ENCODE measurements at regions not wholly inside any gene's neighbourhood (a gene's known extent, or its start where the extent isn't known, plus 50 kb on each side); places are given as distances from the start of the nearest gene placed in this dataset.
"Not testable (repeated sequence)": the region's sequence is repeated elsewhere in the genome, so short reads cannot be mapped to it uniquely, and the experiment has no call there.

GRCh38 chr5:60488466-60489130, 211.4 kb downstream of the DEPDC1B start:
- no peak for DNase-seq (ENCODE audit: low read depth)

DNA sequence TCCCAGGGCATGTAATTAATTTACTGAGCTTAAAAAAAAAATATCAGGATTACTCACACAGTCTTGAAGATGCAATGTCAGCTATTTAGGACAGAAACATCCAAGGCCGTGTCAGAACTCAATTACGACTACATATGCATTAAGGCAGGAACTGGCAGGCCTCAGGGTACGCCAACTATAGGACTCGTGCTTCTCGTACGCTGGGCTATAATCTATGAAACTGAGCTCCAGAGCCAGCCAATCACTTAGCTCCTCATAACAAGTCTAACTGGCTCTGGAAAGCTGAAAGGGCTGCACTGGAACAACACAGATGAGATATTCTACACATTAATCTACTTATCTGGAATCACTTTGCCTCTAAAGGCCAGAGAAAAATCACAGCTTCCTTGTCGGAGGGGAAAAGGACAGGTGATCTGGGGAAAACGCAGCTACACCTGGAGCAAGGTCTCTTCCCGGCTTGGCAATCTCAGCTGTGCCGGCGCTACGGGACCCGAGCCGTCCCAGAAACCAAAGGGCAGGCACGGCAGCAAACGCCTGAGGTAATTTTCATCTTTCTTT, 212.0 kb downstream of the DEPDC1B start:
- no peak for DNase-seq (ENCODE audit: low read depth)

GRCh38 chr5:60487476-60487875, 212.5 kb downstream of the DEPDC1B start:
- DNase-seq (ENCODE audit: low read depth) = no peak

DNA sequence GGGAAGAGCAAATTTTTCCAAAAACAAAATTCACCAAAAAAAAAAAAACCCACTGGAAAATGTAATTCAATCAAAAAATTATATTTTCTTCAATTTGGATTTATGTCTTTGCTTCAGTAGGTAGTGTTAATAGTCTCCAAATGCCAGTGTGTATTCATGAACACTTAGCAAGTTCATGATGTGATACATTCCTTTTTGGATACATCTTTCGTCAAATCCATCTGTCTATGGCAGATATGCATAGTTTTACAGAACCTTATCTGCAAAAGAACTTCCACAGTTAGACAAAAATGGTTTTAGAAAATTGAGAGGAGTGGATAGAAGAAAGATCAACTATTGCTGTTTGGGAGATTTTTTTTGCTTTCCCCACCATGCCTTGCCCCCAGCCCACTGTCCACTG, 214.6 kb downstream of the DEPDC1B start:
- no peak for DNase-seq (ENCODE audit: low read depth)

DNA sequence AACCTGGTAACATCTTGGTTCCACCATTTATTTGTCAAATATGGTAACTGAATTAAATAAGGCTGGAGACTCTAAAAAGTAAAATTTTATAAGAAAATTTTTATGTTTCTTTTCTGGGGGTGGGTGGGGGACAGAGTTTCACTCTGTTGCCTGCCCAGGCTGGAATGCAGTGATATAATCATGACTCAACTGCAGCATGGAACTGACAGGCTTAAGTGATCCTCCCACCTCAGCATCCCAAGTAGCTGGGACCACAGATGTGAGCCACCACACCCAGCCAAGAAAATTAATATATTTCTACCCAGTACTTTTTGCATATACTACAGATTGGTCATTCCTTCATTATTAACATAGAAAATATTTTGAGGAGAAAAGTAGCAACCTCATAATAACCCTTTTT, 216.9 kb downstream of the DEPDC1B start:
- no peak for DNase-seq (ENCODE audit: low read depth)

DNA sequence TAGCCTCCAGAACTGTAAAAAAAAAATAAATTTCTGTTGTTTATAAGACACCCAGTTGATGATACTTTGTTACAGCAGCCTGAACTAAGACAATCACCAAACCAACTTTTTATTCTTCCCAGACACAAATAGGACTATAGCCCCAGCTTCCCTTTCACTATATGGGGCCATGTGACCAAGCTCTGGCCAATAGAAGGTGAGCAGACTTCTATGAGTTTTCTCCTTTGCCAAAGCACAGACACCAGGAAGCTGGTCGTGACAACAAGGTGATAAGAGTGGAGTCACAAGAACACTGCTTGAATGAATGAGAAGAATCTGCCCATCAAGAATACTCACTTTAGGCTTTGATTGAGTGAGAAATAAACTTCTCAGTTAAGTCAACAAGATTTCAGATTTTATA, 217.7 kb downstream of the DEPDC1B start:
- no peak for DNase-seq (ENCODE audit: low read depth)

DNA sequence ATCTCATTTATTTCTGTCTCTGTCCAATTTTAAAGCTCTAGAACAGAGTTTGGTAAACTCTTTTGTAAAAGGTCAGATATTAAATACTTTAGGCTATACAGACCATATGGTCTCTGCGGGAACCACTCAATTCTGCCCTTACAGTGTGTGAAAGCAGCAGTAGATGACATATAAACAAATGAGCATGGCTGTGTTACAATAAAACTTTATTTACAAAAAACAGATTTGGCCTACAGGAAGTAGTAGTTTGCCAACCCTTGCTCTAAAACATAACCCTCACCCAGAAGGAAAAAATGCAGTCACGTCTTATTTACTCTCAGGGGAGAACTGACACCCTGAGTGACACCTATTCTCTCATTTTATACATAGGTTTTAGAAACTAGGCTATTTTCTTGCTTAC, 220.4 kb downstream of the DEPDC1B start:
- DNase-seq (ENCODE audit: low read depth) = no peak

GRCh38 chr5:60477849-60478248, 222.1 kb downstream of the DEPDC1B start:
- no peak for DNase-seq (ENCODE audit: low read depth)

DNA sequence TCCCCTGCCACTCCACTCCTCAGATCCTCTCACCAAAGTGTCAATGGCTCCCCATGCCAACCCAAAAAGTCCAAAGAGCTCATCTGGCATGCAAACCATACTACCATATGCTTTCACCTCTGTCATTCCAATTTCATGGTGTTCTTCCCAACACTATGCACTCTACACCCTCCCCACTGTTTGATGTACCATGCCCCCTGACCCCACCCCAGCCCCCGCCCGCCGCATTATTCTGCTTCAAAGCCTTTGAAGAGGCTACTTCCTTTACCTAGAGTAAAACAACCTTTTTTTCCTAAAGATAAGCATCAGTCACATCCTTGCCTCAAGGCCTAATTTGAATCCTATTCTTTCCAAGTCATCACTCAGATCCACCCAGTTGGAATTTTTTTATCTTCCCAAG, 226.3 kb downstream of the DEPDC1B start:
- no peak for DNase-seq (ENCODE audit: low read depth)

- not testable (repeated sequence) for DNase-seq (ENCODE audit: low read depth)
Observed at GRCh38 chr5:60473027-60473426, 226.9 kb downstream of the DEPDC1B start.

DNA sequence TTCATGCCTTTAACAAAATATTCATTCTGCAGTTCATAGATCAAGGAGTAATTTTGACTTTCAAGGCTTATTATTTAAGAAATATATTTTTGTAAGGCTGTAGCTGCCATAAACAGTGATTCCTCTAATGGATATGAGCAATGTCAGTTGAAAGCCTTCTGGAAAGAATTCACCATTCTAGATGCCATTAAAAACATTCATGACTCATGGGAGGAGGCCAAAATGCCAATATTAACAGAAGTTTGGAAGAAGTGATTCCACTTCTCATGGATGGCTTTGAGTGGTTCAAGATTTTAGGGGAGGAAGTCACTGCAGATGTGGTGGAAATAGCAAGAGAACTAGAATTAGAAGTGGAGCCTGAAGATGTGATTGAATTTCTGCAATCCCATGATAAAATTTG, 229.1 kb downstream of the DEPDC1B start:
- DNase-seq (ENCODE audit: low read depth) = no peak

DNA sequence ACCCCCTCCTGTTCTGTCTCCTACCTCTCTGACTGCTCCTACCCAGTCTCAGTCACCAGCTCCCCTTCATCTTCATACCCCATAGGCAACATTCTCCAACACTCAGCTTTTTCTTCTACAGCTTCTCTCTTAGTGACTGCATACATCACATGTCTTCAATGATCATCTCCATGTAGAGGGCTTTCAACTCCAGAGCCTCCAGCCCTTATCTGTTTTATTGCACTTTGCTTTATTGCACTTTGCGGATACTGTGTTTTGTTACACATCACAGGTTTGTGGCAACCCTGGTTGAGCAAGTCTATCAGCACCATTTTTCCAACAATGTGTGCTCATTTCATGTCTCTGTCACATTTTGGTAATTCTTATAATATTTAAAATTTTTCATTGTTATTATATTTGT, 230.7 kb downstream of the DEPDC1B start:
- DNase-seq (ENCODE audit: low read depth) = no peak

- DNase-seq (ENCODE audit: low read depth) = peak; percentile 62
Observed at GRCh38 chr5:60463179-60463868, 236.6 kb downstream of the DEPDC1B start.

DNA sequence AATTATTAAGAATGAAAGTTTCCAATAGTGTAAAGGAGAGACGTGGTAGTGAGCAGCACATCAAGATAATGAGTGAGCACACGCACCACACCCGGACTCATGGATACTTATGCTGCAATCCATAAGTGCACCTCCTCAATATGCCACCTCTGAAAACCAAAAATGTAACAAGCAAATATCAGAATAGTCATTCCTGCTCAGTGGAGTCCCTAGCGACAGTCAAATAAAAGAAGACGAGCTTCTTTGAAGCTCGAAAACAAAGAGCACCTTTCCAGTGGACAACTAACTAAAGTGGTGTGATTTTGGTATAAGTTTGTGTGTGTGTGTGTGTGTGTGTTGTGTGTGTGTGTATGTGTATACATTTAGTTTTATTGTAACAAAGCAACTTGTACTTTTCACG, 241.3 kb downstream of the DEPDC1B start:
- no peak for DNase-seq (ENCODE audit: low read depth)

GRCh38 chr5:60457233-60457632, 242.7 kb downstream of the DEPDC1B start:
- no peak for DNase-seq (ENCODE audit: low read depth)

DNA sequence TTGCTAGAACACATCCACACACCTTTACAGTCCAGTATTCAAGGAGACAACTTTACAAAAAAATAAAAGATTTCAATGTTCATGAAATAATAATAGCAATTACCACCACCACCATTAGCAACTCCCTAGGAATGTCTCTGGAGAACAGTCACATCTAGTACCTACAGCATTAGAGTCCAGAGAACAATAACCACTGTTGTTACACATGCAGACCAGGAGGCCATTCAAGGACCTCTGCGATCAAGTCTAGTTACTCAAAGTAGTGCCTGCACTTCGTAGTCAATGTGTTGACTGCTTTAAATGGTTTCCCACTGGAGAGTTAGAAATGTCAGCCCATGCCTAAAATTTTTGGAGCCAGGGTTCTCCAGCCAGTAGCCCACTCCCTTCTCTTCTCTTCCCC, 244.4 kb downstream of the DEPDC1B start:
- DNase-seq (ENCODE audit: low read depth) = no peak

DNA sequence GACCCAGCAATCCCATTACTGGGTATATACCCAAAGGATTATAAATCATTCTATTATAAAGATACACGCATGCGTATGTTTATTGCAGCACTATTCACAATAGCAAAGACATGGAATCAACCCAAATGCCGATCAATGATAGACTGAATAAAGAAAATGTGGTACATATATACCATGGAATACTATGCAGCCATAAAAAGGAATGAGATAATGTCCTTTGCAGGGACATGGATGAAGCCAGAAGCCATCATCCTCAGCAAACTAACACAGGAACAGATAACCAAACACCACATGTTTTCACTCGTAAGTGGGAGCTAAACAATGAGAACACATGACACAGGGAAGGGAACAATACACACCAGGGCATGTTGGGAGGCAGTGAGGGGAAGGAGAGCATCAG, 245.7 kb downstream of the DEPDC1B start:
- not testable (repeated sequence) for DNase-seq (ENCODE audit: low read depth)

DNA sequence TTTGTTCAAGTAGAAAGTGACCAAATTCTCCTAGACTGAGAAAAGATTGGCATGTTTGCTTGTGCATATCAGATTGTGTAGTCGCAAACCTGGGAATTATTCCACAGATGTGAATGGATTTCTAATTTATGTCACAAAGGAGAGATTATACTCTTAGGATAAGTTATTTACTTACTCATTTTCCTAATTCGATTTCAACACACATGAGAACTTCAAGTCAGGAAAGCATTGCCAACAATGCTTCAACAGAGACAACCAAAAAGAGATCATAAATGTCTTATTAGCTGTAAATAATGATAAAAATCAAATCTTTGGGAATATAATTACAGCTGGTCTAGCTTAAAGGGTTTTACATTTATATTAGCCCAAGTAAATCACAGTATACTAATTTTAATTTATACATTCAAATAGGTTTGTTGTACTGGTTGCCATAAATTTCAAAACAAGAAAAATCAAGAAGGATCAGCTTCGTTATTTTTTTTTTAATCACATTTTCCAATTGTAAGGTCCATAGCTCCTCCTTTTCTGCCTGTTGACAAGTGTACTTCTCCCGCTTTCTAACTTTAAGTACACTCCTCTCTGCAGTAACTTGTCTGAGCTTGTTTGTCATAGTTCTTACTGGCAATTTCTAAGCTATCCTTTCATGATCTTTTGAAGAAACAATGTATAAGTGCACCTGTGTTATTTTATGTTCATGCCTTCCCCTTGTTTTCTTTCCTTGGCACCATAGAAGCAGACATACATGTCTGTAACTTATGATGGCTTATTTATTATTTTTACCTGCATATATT, 246.6 kb downstream of the DEPDC1B start:
- no peak for DNase-seq (ENCODE audit: low read depth)

DNA sequence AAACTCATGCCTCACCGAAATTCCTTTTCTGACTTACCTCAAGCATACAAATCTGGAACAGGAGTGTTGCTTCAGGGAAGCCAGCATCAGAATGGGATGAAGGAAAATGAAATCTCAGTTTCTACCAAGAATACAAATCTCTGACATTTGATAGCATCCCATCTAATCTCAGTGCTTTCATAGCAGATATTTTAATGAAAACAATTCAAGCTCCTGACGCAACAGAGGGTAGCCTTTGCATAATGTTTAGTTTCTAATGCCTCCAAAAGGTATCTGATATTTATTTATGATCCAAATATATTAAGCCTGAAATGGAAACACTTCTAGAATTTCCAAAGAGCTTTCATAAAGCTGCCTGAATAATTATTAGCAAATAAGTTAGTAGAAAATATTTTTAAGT, 251.4 kb downstream of the DEPDC1B start:
- no peak for DNase-seq (ENCODE audit: low read depth)

DNA sequence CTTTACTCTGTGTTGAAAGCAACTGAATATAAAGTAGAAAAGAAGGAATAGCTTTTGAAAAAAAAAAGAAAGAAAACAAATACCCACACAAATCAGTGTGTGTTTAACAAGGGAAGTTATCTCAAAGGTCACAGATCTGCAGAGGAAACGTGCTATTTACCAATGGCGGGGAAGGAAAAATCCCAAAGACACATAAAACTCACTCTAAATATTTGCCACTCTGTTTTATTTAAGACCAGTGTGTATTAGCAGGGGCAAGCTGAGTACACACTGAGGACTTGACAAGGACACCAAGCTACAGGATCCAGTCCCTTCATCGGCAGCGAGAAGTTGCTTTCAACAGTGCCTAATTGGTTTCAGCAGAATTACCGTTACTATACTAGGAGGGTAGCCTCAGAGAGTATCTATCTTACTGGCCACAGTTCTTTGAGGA, 252.5 kb downstream of the DEPDC1B start:
- no peak for DNase-seq (ENCODE audit: low read depth)

GRCh38 chr5:60446917-60447316, 253.0 kb downstream of the DEPDC1B start:
- no peak for DNase-seq (ENCODE audit: low read depth)

DNA sequence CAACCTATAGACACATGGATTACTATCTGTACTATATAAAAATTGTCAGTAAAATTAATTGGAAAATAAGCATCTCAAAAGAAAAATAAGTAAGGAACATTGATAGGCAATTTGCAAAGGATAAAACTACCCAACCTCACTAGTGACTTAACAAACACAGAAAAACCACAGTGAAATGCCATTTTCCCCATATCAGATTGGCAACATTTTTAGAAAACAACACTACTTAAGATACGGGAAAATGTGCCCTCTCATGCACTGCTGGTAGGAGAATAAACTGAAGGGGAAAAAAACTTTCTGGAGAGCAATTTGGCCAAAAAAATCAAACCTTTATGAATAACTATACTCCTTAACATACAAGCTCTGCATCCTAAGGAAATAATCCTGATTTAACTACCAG, 254.0 kb downstream of the DEPDC1B start:
- no peak for DNase-seq (ENCODE audit: low read depth)

GRCh38 chr5:60445427-60445826, 254.5 kb downstream of the DEPDC1B start:
- no peak for DNase-seq (ENCODE audit: low read depth)
